NCI-H1048 (cell line): ENCODE measurements at regions not wholly inside any gene's neighbourhood (a gene's known extent, or its start where the extent isn't known, plus 50 kb on each side); places are given as distances from the start of the nearest gene placed in this dataset.
"Not testable (repeated sequence)": the region's sequence is repeated elsewhere in the genome, so short reads cannot be mapped to it uniquely, and the experiment has no call there.

ENCODE experiments used
- DNase-seq: peaks from one replicate; lab custom pipeline; 2025; lab: John Stamatoyannopoulos, UW

- DNase-seq = no peak
Observed at GRCh38 chrX:139475432-139475831, 55.1 kb upstream of the F9 start.

GRCh38 chrX:139461945-139462344 lies 68.6 kb upstream of the F9 start:
- not testable (repeated sequence) for DNase-seq

GRCh38 chrX:139454743-139455142 lies 75.8 kb upstream of the F9 start:
- no peak for DNase-seq

GRCh38 chrX:139448996-139449395 lies 81.5 kb upstream of the F9 start:
- DNase-seq = no peak

- DNase-seq = no peak
Observed at GRCh38 chrX:139446832-139447231, 83.7 kb upstream of the F9 start.

- DNase-seq = no peak
Observed at GRCh38 chrX:139429913-139430312, 100.6 kb upstream of the F9 start.

GRCh38 chrX:139423186-139423585 lies 107.4 kb upstream of the F9 start:
- DNase-seq = no peak

GRCh38 chrX:139398258-139398657 lies 132.3 kb upstream of the F9 start:
- not testable (repeated sequence) for DNase-seq

GRCh38 chrX:139388254-139388653 lies 142.3 kb upstream of the F9 start:
- no peak for DNase-seq

GRCh38 chrX:139382529-139382928 lies 148.0 kb upstream of the F9 start:
- no peak for DNase-seq

- not testable (repeated sequence) for DNase-seq
Observed at GRCh38 chrX:139376547-139376946, 154.0 kb upstream of the F9 start.

GRCh38 chrX:139360356-139360755 lies 170.2 kb upstream of the F9 start:
- DNase-seq = no peak

- not testable (repeated sequence) for DNase-seq
Observed at GRCh38 chrX:139342594-139342991, 187.9 kb upstream of the F9 start.

- DNase-seq = not testable (repeated sequence)
Observed at GRCh38 chrX:139341855-139342593, 188.5 kb upstream of the F9 start.

GRCh38 chrX:139332441-139332840 lies 198.1 kb upstream of the F9 start:
- DNase-seq = no peak

GRCh38 chrX:139327355-139327754 lies 203.2 kb upstream of the F9 start:
- DNase-seq = no peak

- DNase-seq = no peak
Observed at GRCh38 chrX:139324756-139325155, 205.8 kb upstream of the F9 start.

GRCh38 chrX:139320661-139321354 lies 209.7 kb upstream of the F9 start:
- not testable (repeated sequence) for DNase-seq

- not testable (repeated sequence) for DNase-seq
Observed at GRCh38 chrX:139306675-139307074, 223.9 kb upstream of the F9 start.

GRCh38 chrX:139304471-139304870 lies 226.1 kb upstream of the F9 start:
- no peak for DNase-seq

- DNase-seq = no peak
Observed at GRCh38 chrX:139299309-139299708, 231.2 kb upstream of the F9 start.

- DNase-seq = no peak
Observed at GRCh38 chrX:139298437-139298836, 232.1 kb upstream of the F9 start.

GRCh38 chrX:139297638-139298037 lies 232.9 kb upstream of the F9 start:
- DNase-seq = no peak

- DNase-seq = no peak
Observed at GRCh38 chrX:139293991-139294390, 236.5 kb upstream of the F9 start.
